HCT116 (cell line): ENCODE measurements at regions not wholly inside any gene's neighbourhood (a gene's known extent, or its start where the extent isn't known, plus 50 kb on each side); places are given as distances from the start of the nearest gene placed in this dataset.
"Not testable (repeated sequence)": the region's sequence is repeated elsewhere in the genome, so short reads cannot be mapped to it uniquely, and the experiment has no call there.

Experiments
- POLR2A ChIP-seq: IDR thresholded peaks from 2 replicates; pipeline ENCODE4 v1.7.0; 2011; ENCODE audit warnings: borderline replicate concordance; ENCODE audit not compliant: insufficient read depth, insufficient read length; ENCODE audit errors: extremely low read depth
- POLR2AphosphoS5 ChIP-seq: IDR thresholded peaks from 2 replicates; pipeline ENCODE4 v1.6.1; 2011; ENCODE audit warnings: mild to moderate bottlenecking, low read depth, low read length, moderate library complexity
- RAD21 ChIP-seq: IDR thresholded peaks from 2 replicates; pipeline ENCODE4 v1.6.1; 2012; ENCODE audit warnings: low read depth, mild to moderate bottlenecking
- SRF ChIP-seq: IDR thresholded peaks from 2 replicates; pipeline ENCODE4 v1.6.1; 2012; ENCODE audit warnings: low read depth
- TF ChIP-seq, protein P1 (sequence below): IDR thresholded peaks from 2 replicates; pipeline ENCODE4 v1.6.1; 2012
- TF ChIP-seq, protein P2 (sequence below), 3 experiments: fragments of 200-600 bp in 1 of 3; sonication (generic) in 1 of 3; IDR thresholded peaks in 2 of 3; conservative IDR thresholded peaks in 1 of 3; 2 replicates each; pipeline ENCODE4 v1.5.1; 2012 to 2017; ENCODE audit warnings: low read depth in 2 of 3, low read length in 2 of 3, antibody characterized with exemption in 1 of 3, borderline replicate concordance in 1 of 3, control low read depth in 1 of 3, mild to moderate bottlenecking in 1 of 3, mixed read lengths in 1 of 3, mixed run types in 1 of 3, moderate library complexity in 1 of 3; ENCODE audit not compliant: insufficient read depth in 1 of 3
- TF ChIP-seq, protein P3 (sequence below): IDR thresholded peaks from 2 replicates; pipeline ENCODE4 v1.6.1; 2012; ENCODE audit warnings: low read depth

- not testable (repeated sequence) for TF ChIP-seq SRF, POLR2A, POLR2AphosphoS5, RAD21
- TF ChIP-seq, protein P1, sequence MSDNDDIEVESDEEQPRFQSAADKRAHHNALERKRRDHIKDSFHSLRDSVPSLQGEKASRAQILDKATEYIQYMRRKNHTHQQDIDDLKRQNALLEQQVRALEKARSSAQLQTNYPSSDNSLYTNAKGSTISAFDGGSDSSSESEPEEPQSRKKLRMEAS: not testable (repeated sequence)
- TF ChIP-seq, protein P2, sequence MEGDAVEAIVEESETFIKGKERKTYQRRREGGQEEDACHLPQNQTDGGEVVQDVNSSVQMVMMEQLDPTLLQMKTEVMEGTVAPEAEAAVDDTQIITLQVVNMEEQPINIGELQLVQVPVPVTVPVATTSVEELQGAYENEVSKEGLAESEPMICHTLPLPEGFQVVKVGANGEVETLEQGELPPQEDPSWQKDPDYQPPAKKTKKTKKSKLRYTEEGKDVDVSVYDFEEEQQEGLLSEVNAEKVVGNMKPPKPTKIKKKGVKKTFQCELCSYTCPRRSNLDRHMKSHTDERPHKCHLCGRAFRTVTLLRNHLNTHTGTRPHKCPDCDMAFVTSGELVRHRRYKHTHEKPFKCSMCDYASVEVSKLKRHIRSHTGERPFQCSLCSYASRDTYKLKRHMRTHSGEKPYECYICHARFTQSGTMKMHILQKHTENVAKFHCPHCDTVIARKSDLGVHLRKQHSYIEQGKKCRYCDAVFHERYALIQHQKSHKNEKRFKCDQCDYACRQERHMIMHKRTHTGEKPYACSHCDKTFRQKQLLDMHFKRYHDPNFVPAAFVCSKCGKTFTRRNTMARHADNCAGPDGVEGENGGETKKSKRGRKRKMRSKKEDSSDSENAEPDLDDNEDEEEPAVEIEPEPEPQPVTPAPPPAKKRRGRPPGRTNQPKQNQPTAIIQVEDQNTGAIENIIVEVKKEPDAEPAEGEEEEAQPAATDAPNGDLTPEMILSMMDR (IDR thresholded peaks at IDR 0.05 in 2 of 3, conservative IDR thresholded peaks at IDR 0.05 in 1 of 3; ENCODE audit: borderline replicate concordance in 1 of 3, insufficient read depth in 1 of 3, low read depth in 2 of 3, low read length in 2 of 3): peak in 2 of 3 experiments; percentile 10 to 23; a peak in 1 of 6 replicates
- TF ChIP-seq, protein P3, sequence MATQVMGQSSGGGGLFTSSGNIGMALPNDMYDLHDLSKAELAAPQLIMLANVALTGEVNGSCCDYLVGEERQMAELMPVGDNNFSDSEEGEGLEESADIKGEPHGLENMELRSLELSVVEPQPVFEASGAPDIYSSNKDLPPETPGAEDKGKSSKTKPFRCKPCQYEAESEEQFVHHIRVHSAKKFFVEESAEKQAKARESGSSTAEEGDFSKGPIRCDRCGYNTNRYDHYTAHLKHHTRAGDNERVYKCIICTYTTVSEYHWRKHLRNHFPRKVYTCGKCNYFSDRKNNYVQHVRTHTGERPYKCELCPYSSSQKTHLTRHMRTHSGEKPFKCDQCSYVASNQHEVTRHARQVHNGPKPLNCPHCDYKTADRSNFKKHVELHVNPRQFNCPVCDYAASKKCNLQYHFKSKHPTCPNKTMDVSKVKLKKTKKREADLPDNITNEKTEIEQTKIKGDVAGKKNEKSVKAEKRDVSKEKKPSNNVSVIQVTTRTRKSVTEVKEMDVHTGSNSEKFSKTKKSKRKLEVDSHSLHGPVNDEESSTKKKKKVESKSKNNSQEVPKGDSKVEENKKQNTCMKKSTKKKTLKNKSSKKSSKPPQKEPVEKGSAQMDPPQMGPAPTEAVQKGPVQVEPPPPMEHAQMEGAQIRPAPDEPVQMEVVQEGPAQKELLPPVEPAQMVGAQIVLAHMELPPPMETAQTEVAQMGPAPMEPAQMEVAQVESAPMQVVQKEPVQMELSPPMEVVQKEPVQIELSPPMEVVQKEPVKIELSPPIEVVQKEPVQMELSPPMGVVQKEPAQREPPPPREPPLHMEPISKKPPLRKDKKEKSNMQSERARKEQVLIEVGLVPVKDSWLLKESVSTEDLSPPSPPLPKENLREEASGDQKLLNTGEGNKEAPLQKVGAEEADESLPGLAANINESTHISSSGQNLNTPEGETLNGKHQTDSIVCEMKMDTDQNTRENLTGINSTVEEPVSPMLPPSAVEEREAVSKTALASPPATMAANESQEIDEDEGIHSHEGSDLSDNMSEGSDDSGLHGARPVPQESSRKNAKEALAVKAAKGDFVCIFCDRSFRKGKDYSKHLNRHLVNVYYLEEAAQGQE: not testable (repeated sequence)
Measured at GRCh38 chr6:60338328-60339071, 1947.5 kb downstream of the KHDRBS2 start.
